Forelimb muscle (tissue), 1 donor: ENCODE measurements at regions not wholly inside any gene's neighbourhood (a gene's known extent, or its start where the extent isn't known, plus 50 kb on each side); places are given as distances from the start of the nearest gene placed in this dataset.
"Not testable (repeated sequence)": the region's sequence is repeated elsewhere in the genome, so short reads cannot be mapped to it uniquely, and the experiment has no call there.

Source experiments
- DNase-seq: peaks from one replicate; pipeline ENCODE4 v3.0.0-alpha.2; 2013; ENCODE audit warnings: low read depth

- no peak for DNase-seq
Measured at GRCh38 chr7:9504678-9505077, 1071.3 kb downstream of the NXPH1 start.

GRCh38 chr7:9505516-9505915 lies 1072.1 kb downstream of the NXPH1 start:
- DNase-seq = no peak

- DNase-seq = peak; percentile 17
Measured at GRCh38 chr7:9507290-9507689, 1073.9 kb downstream of the NXPH1 start.

- no peak for DNase-seq
Measured at GRCh38 chr7:9516662-9517061, 1083.3 kb downstream of the NXPH1 start.

GRCh38 chr7:9523579-9523978 lies 1090.2 kb downstream of the NXPH1 start:
- DNase-seq = no peak

- DNase-seq = not testable (repeated sequence)
Measured at GRCh38 chr7:9552431-9552830, 1119.0 kb downstream of the NXPH1 start.

GRCh38 chr7:9557853-9558252 lies 1124.4 kb downstream of the NXPH1 start:
- DNase-seq = no peak

GRCh38 chr7:9575716-9576115 lies 1142.3 kb downstream of the NXPH1 start:
- DNase-seq = no peak

- no peak for DNase-seq
Measured at GRCh38 chr7:9582824-9583223, 1149.4 kb downstream of the NXPH1 start.

- no peak for DNase-seq
Measured at GRCh38 chr7:9598411-9598810, 1165.0 kb downstream of the NXPH1 start.

GRCh38 chr7:9600974-9601373 lies 1167.6 kb downstream of the NXPH1 start:
- DNase-seq = no peak

GRCh38 chr7:9603291-9603690 lies 1169.9 kb downstream of the NXPH1 start:
- peak; percentile 14 for DNase-seq

GRCh38 chr7:9608560-9608959 lies 1175.2 kb downstream of the NXPH1 start:
- no peak for DNase-seq

GRCh38 chr7:9620899-9621298 lies 1187.5 kb downstream of the NXPH1 start:
- not testable (repeated sequence) for DNase-seq

GRCh38 chr7:9621306-9621902 lies 1188.0 kb downstream of the NXPH1 start:
- DNase-seq = not testable (repeated sequence)

GRCh38 chr7:9621927-9622326 lies 1188.5 kb downstream of the NXPH1 start:
- DNase-seq = no peak

GRCh38 chr7:9625953-9626352 lies 1192.5 kb downstream of the NXPH1 start:
- no peak for DNase-seq

- no peak for DNase-seq
Measured at GRCh38 chr7:9645756-9646155, 1212.3 kb downstream of the NXPH1 start.

- DNase-seq = no peak
Measured at GRCh38 chr7:9657257-9657656, 1223.8 kb downstream of the NXPH1 start.

GRCh38 chr7:9671979-9672917 lies 1238.8 kb downstream of the NXPH1 start:
- DNase-seq = no peak

GRCh38 chr7:9680713-9681112 lies 1247.3 kb downstream of the NXPH1 start:
- DNase-seq = no peak

GRCh38 chr7:9681284-9681683 lies 1247.9 kb downstream of the NXPH1 start:
- no peak for DNase-seq

GRCh38 chr7:9691286-9691685 lies 1257.9 kb downstream of the NXPH1 start:
- no peak for DNase-seq
